ENCODE measurements at regions not wholly inside any gene's neighbourhood (a gene's known extent, or its start where the extent isn't known, plus 50 kb on each side); places are given as distances from the start of the nearest gene placed in this dataset.

- H3K4me1 ChIP-seq (ENCODE audit: insufficient read depth, low read length, severe bottlenecking), result no peaks in the 10 kb centered on the region
- no peak overlapping the region for H3K4me3 ChIP-seq (ENCODE audit: low read depth, low read length, poor library complexity, severe bottlenecking)
- H3K27me3 ChIP-seq (ENCODE audit: insufficient read depth, low read length), result no peaks in the 10 kb centered on the region
- no peaks in the 10 kb centered on the region for H3K9me3 ChIP-seq (ENCODE audit: low read length)
- TF ChIP-seq EZH2 (IDR thresholded peaks at IDR 0.05; ENCODE audit: borderline replicate concordance, low read length), result no peak
- TF ChIP-seq CTCF (IDR thresholded peaks at IDR 0.05; ENCODE audit: low read length), result no peak
- no peaks in the 10 kb centered on the region for H3K36me3 ChIP-seq (ENCODE audit: insufficient read depth, low read length)
- no peak overlapping the region for H3K4me2 ChIP-seq (ENCODE audit: low read length)
- no peak overlapping the region for H3K27ac ChIP-seq (ENCODE audit: low read depth, low read length, poor library complexity, severe bottlenecking)
- H2AFZ ChIP-seq (ENCODE audit: low read length), result no peak overlapping the region
- H3F3A ChIP-seq (ENCODE audit: insufficient read depth, low read length), result no peaks in the 10 kb centered on the region
- no peaks in the 10 kb centered on the region; the same call in 1 of the 2 replicates for H3K9me2 ChIP-seq (ENCODE audit: low read depth, low read length)
- H4K20me1 ChIP-seq (ENCODE audit: insufficient read depth, low read length), result no peaks in the 10 kb centered on the region
- H3K9ac ChIP-seq (ENCODE audit: low read length), result no peak overlapping the region
- no peaks in the 10 kb centered on the region for H3K79me2 ChIP-seq (ENCODE audit: insufficient read depth, low read length)
Measured at GRCh38 chr13:84606616-84607015, 724.3 kb upstream of the SLITRK1 start.

GRCh38 chr13:84605927-84606326, 723.7 kb upstream of the SLITRK1 start:
- H3K4me3 ChIP-seq (ENCODE audit: low read depth, low read length, poor library complexity, severe bottlenecking), result no peak overlapping the region
- H3K27ac ChIP-seq (ENCODE audit: low read depth, low read length, poor library complexity, severe bottlenecking), result no peak overlapping the region
- no peaks in the 10 kb centered on the region; the same call in 1 of the 2 replicates for H3K9me2 ChIP-seq (ENCODE audit: low read depth, low read length)
- no peaks in the 10 kb centered on the region for H3K27me3 ChIP-seq (ENCODE audit: insufficient read depth, low read length)
- H3K79me2 ChIP-seq (ENCODE audit: insufficient read depth, low read length), result no peaks in the 10 kb centered on the region
- no peaks in the 10 kb centered on the region for H3K9me3 ChIP-seq (ENCODE audit: low read length)
- no peak overlapping the region for H3K4me2 ChIP-seq (ENCODE audit: low read length)
- no peaks in the 10 kb centered on the region for H3K36me3 ChIP-seq (ENCODE audit: insufficient read depth, low read length)
- no peak overlapping the region for H2AFZ ChIP-seq (ENCODE audit: low read length)
- no peaks in the 10 kb centered on the region for H4K20me1 ChIP-seq (ENCODE audit: insufficient read depth, low read length)
- no peak for TF ChIP-seq CTCF (IDR thresholded peaks at IDR 0.05; ENCODE audit: low read length)
- TF ChIP-seq EZH2 (IDR thresholded peaks at IDR 0.05; ENCODE audit: borderline replicate concordance, low read length), result no peak
- H3K9ac ChIP-seq (ENCODE audit: low read length), result no peak overlapping the region
- no peaks in the 10 kb centered on the region for H3F3A ChIP-seq (ENCODE audit: insufficient read depth, low read length)
- H3K4me1 ChIP-seq (ENCODE audit: insufficient read depth, low read length, severe bottlenecking), result no peaks in the 10 kb centered on the region

- Histone ChIP-seq H3K4me2 (ENCODE audit: low read length) (no peak overlapping the region), H3K9me3 (ENCODE audit: low read length) (no peaks in the 10 kb centered on the region), H3K79me2 (ENCODE audit: insufficient read depth, low read length) (no peaks in the 10 kb centered on the region), H3K4me3 (ENCODE audit: low read depth, low read length, poor library complexity, severe bottlenecking) (no peak overlapping the region), H3K4me1 (ENCODE audit: insufficient read depth, low read length, severe bottlenecking) (no peaks in the 10 kb centered on the region), H2AFZ (ENCODE audit: low read length) (no peak overlapping the region), H3K9ac (ENCODE audit: low read length) (no peak overlapping the region), H3F3A (ENCODE audit: insufficient read depth, low read length) (no peaks in the 10 kb centered on the region), H3K27me3 (ENCODE audit: insufficient read depth, low read length) (no peaks in the 10 kb centered on the region), H3K27ac (ENCODE audit: low read depth, low read length, poor library complexity, severe bottlenecking) (no peak overlapping the region), H3K36me3 (ENCODE audit: insufficient read depth, low read length) (no peaks in the 10 kb centered on the region), H3K9me2 (ENCODE audit: low read depth, low read length) (no peaks in the 10 kb centered on the region), H4K20me1 (ENCODE audit: insufficient read depth, low read length) (no peaks in the 10 kb centered on the region)
- TF ChIP-seq CTCF (IDR thresholded peaks at IDR 0.05; ENCODE audit: low read length), result no peak
- no peak for TF ChIP-seq EZH2 (IDR thresholded peaks at IDR 0.05; ENCODE audit: borderline replicate concordance, low read length)
Measured at GRCh38 chr13:84591444-84591843, 709.2 kb upstream of the SLITRK1 start.
